SK-N-SH (cell line): ENCODE measurements at regions not wholly inside any gene's neighbourhood (a gene's known extent, or its start where the extent isn't known, plus 50 kb on each side); places are given as distances from the start of the nearest gene placed in this dataset.

Source experiments
- CTCF ChIA-PET: fragments of 300-600, 350-600 bp; formaldehyde crosslinking; extraction: SDS; loops from one replicate; lab custom pipeline; 2021; lab: Yijun Ruan, JAX
- POLR2A ChIA-PET: fragments of 350-600 bp; sonication (Branson Sonifier 250); formaldehyde crosslinking; extraction: SDS; loops from one replicate; lab custom pipeline; 2020; ENCODE audit warnings: antibody characterized with exemption, inconsistent platforms; lab: Yijun Ruan, JAX
- DNase-seq: peaks from one replicate; pipeline ENCODE4 v3.0.0; 2012
- H2AFZ ChIP-seq: fragments of 200-600 bp; sonication (generic); 2 replicates; pipeline ENCODE4 v1.8.1; 2016; ENCODE audit warnings: antibody characterized with exemption, mild to moderate bottlenecking, low read depth
- H3F3A ChIP-seq: fragments of 200-600 bp; sonication (generic); replicated peaks from 2 replicates; pipeline ENCODE3; 2016; ENCODE audit warnings: antibody characterized with exemption, mild to moderate bottlenecking; ENCODE audit not compliant: insufficient read depth
- H3K27ac ChIP-seq, 2 experiments: fragments of 200-500 bp in 1 of 2; fragments of 200-600 bp in 1 of 2; sonication (Bioruptor generic) in 1 of 2; sonication (generic), shearing (Covaris generic) in 1 of 2; 2 replicates each; pipeline versions ENCODE4 v1.5.1 to v1.6.1; 2014 to 2016; ENCODE audit warnings: low read depth in 2 of 2, inconsistent platforms in 1 of 2, low read length in 1 of 2, mild to moderate bottlenecking in 1 of 2, mixed read lengths in 1 of 2
- H3K27me3 ChIP-seq: fragments of 200-600 bp; sonication (generic), shearing (Covaris generic); 2 replicates; pipeline ENCODE4 v1.6.1; 2016; ENCODE audit warnings: mixed run types; ENCODE audit not compliant: insufficient read depth
- H3K36me3 ChIP-seq, 2 experiments: fragments of 200-500 bp in 1 of 2; fragments of 200-600 bp in 1 of 2; sonication (Bioruptor generic) in 1 of 2; sonication (generic) in 1 of 2; replicated peaks in 1 of 2; 2 replicates each; pipeline versions ENCODE3 to v1.5.1; 2014 to 2016; ENCODE audit warnings: low read length in 1 of 2, mild to moderate bottlenecking in 1 of 2; ENCODE audit not compliant: insufficient read depth in 2 of 2, control insufficient read depth in 1 of 2
- H3K4me1 ChIP-seq, 2 experiments: fragments of 200-500 bp in 1 of 2; fragments of 200-600 bp in 1 of 2; sonication (Bioruptor generic) in 1 of 2; sonication (generic), shearing (Covaris generic) in 1 of 2; 2 replicates each; pipeline versions ENCODE4 v1.5.1 to v1.6.1; 2014 to 2016; ENCODE audit warnings: low read depth in 1 of 2, low read length in 1 of 2, mixed run types in 1 of 2; ENCODE audit not compliant: insufficient read depth in 2 of 2, control insufficient read depth in 1 of 2
- H3K4me2 ChIP-seq: fragments of 200-600 bp; sonication (generic), shearing (Covaris generic); 2 replicates; pipeline ENCODE4 v1.6.1; 2017; ENCODE audit warnings: mixed run types
- H3K4me3 ChIP-seq, 2 experiments: fragments of 200-500 bp in 1 of 2; fragments of 200-600 bp in 1 of 2; sonication (Bioruptor generic) in 1 of 2; sonication (generic), shearing (Covaris generic) in 1 of 2; 2 replicates each; pipeline versions ENCODE4 v1.5.1 to v1.8.1; 2014 to 2016; ENCODE audit warnings: low read depth in 2 of 2, inconsistent platforms in 1 of 2, low read length in 1 of 2, mild to moderate bottlenecking in 1 of 2, mixed read lengths in 1 of 2, moderate library complexity in 1 of 2
- H3K79me2 ChIP-seq: fragments of 200-600 bp; sonication (generic); 2 replicates; pipeline ENCODE4 v1.8.1; 2017; ENCODE audit warnings: mild to moderate bottlenecking; ENCODE audit not compliant: insufficient read depth
- H3K9ac ChIP-seq: fragments of 200-600 bp; sonication (generic); 2 replicates; pipeline ENCODE4 v1.6.1; 2017; ENCODE audit warnings: mixed run types
- H3K9me2 ChIP-seq: fragments of 200-600 bp; sonication (generic); 2 replicates; pipeline ENCODE4 v1.6.1; 2017; ENCODE audit warnings: mixed run types
- H3K9me3 ChIP-seq: fragments of 200-600 bp; sonication (generic); 2 replicates; pipeline ENCODE4 v1.6.1; 2017; ENCODE audit warnings: mixed run types, mild to moderate bottlenecking, moderate library complexity
- H4K20me1 ChIP-seq: fragments of 200-600 bp; sonication (generic); 2 replicates; pipeline ENCODE4 v1.6.1; 2017; ENCODE audit warnings: mild to moderate bottlenecking, mixed run types; ENCODE audit not compliant: insufficient read depth
- EP300 ChIP-seq, 2 experiments: IDR thresholded peaks; 2 replicates each; pipeline versions ENCODE4 v1.4.0 to v1.6.1; 2012; ENCODE audit warnings: borderline replicate concordance in 1 of 2, low read depth in 1 of 2, low read length in 1 of 2
- FOXM1 ChIP-seq: IDR thresholded peaks from 2 replicates; pipeline ENCODE4 v1.4.0; 2012; ENCODE audit warnings: low read depth, mild to moderate bottlenecking
- MEF2A ChIP-seq: IDR thresholded peaks from 2 replicates; pipeline ENCODE4 v1.4.0; 2012; ENCODE audit warnings: low read depth, borderline replicate concordance
- MXI1 ChIP-seq: IDR thresholded peaks from 2 replicates; pipeline ENCODE4 v1.6.1; 2012; ENCODE audit warnings: mild to moderate bottlenecking, low read depth, low read length, improper control_type of control experiment
- NFIC ChIP-seq: IDR thresholded peaks from 2 replicates; pipeline ENCODE4 v1.4.0; 2012; ENCODE audit warnings: borderline replicate concordance
- RAD21 ChIP-seq: IDR thresholded peaks from 2 replicates; pipeline ENCODE4 v1.6.1; 2012; ENCODE audit warnings: mild to moderate bottlenecking, low read length
- SIN3A ChIP-seq: IDR thresholded peaks from 2 replicates; pipeline ENCODE4 v1.6.1; 2012; ENCODE audit warnings: low read depth, mild to moderate bottlenecking, low read length, moderate library complexity, borderline replicate concordance
- TEAD4 ChIP-seq: IDR thresholded peaks from 2 replicates; pipeline ENCODE4 v1.4.0; 2012; ENCODE audit warnings: mild to moderate bottlenecking, borderline replicate concordance; ENCODE audit not compliant: insufficient read depth
- WGBS: methylation state at CpG from one replicate; pipeline ENCODE4 v1.1.6; 2017; ENCODE audit warnings: low lambda C conversion rate; 5-methylcytosine and 5-hydroxymethylcytosine counted together
- TF ChIP-seq, protein P1 (sequence below): fragments of 150-350 bp; IDR thresholded peaks from 2 replicates; pipeline ENCODE4 v1.6.1; 2016; ENCODE audit warnings: mild to moderate bottlenecking, low read depth, low read length
- TF ChIP-seq, protein P2 (sequence below): IDR thresholded peaks from 2 replicates; pipeline ENCODE4 v1.4.0; 2012; ENCODE audit warnings: low read depth, borderline replicate concordance

DNA sequence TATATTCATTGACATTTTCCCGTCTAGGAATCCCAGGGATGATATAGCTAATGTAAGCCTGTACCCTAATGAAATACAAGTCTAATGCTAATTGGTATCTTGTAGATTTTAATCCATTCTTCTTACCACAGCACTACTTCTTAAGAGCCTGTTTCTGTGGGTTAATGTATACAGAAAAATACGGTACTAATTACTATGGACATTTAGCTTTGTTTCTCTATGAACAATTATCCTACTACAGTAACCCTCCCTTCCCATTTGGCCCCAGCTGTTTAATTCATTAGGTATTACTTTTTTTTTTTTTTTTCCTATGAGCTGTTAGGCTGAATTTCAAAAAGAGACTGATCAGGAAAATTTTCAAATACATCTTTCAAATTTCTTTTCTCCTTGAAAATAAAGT is 245.1 kb upstream of the SLC7A11 start:
- Histone ChIP-seq H3K36me3 (no peaks in the 10 kb centered on the region), H3K4me2 (no peak overlapping the region), H3F3A (no peaks in the 10 kb centered on the region), H3K79me2 (no peaks in the 10 kb centered on the region), H3K4me3 (no peak overlapping the region), H3K4me1 (no peaks in the 10 kb centered on the region), H3K27ac (no peak overlapping the region), H4K20me1 (no peaks in the 10 kb centered on the region), H3K9ac (no peak overlapping the region), H3K27me3 (no peaks in the 10 kb centered on the region), H2AFZ (no peak overlapping the region), H3K9me3 (no peaks in the 10 kb centered on the region), H3K9me2 (no peaks in the 10 kb centered on the region)
- TF ChIP-seq EP300 (IDR thresholded peaks at IDR 0.05; ENCODE audit: borderline replicate concordance in 1 of 2, low read depth in 1 of 2, low read length in 1 of 2) (no peak), MEF2A (no peak), NFIC (no peak), SIN3A (no peak), FOXM1 (no peak), TEAD4 (no peak)
- TF ChIP-seq, protein P1, sequence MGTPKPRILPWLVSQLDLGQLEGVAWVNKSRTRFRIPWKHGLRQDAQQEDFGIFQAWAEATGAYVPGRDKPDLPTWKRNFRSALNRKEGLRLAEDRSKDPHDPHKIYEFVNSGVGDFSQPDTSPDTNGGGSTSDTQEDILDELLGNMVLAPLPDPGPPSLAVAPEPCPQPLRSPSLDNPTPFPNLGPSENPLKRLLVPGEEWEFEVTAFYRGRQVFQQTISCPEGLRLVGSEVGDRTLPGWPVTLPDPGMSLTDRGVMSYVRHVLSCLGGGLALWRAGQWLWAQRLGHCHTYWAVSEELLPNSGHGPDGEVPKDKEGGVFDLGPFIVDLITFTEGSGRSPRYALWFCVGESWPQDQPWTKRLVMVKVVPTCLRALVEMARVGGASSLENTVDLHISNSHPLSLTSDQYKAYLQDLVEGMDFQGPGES = no peak
- TF ChIP-seq, protein P2, sequence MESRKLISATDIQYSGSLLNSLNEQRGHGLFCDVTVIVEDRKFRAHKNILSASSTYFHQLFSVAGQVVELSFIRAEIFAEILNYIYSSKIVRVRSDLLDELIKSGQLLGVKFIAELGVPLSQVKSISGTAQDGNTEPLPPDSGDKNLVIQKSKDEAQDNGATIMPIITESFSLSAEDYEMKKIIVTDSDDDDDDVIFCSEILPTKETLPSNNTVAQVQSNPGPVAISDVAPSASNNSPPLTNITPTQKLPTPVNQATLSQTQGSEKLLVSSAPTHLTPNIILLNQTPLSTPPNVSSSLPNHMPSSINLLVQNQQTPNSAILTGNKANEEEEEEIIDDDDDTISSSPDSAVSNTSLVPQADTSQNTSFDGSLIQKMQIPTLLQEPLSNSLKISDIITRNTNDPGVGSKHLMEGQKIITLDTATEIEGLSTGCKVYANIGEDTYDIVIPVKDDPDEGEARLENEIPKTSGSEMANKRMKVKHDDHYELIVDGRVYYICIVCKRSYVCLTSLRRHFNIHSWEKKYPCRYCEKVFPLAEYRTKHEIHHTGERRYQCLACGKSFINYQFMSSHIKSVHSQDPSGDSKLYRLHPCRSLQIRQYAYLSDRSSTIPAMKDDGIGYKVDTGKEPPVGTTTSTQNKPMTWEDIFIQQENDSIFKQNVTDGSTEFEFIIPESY = no peak
- DNase-seq = no peak
- CTCF ChIA-PET = interaction anchor here (1.3 kb wide), 1 partner anchor 193 kb away, joined by 4 read pairs; no protein-coding TSS in a partner anchor
- 67% methylated on average over 2 of the region's 2 CpGs for whole genome bisulfite sequencing
- POLR2A ChIA-PET = no interaction called here

DNA sequence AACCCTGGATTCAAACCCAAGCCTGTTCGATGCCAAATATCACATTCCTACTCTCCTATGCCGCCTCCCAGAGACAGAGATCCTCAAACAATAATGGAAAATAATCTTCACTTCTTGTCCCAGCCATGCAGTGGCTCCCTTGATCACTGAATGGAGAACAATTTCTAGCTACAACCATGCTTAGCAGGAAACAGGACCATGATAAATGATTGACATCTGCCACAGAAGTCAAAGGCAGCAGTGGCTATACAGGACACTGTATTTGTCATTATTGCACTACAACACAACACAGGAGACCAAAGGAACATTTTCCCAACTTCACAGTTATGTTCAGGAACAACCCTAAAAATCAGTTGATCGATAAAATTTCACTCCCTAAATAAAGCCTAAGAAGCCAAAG is 243.3 kb upstream of the SLC7A11 start:
- Histone ChIP-seq H3K27me3 (no peaks in the 10 kb centered on the region), H3K9ac (no peak overlapping the region), H3K36me3 (no peaks in the 10 kb centered on the region), H3K4me1 (no peaks in the 10 kb centered on the region), H3K27ac (no peak overlapping the region), H3K9me2 (no peaks in the 10 kb centered on the region), H3K4me2 (no peak overlapping the region), H3K9me3 (no peaks in the 10 kb centered on the region), H3F3A (no peaks in the 10 kb centered on the region), H3K79me2 (no peaks in the 10 kb centered on the region), H2AFZ (no peak overlapping the region), H3K4me3 (no peak overlapping the region)
- WGBS = 75% methylated on average over 3 of the region's 3 CpGs
- ChIA-PET POLR2A (no interaction called here), CTCF (no interaction called here)
- DNase-seq = no peak
- TF ChIP-seq RAD21 = peak; percentile 16; the same call in 1 of the 2 replicates
- no peak for TF ChIP-seq MXI1
- TF ChIP-seq, all 33 proteins: peak for 1
- no peaks in the 10 kb centered on the region for H4K20me1 ChIP-seq
